GM12873 (cell line): ENCODE measurements at regions not wholly inside any gene's neighbourhood (a gene's known extent, or its start where the extent isn't known, plus 50 kb on each side); places are given as distances from the start of the nearest gene placed in this dataset.

ENCODE experiments used
- TF ChIP-seq, protein P1 (sequence below): IDR thresholded peaks from 2 replicates; pipeline ENCODE4 v1.5.1; 2012; ENCODE audit warnings: low read depth, mild to moderate bottlenecking, moderate library complexity, low read length, control low read depth; ENCODE audit not compliant: insufficient read depth; ENCODE audit errors: missing control alignments

DNA sequence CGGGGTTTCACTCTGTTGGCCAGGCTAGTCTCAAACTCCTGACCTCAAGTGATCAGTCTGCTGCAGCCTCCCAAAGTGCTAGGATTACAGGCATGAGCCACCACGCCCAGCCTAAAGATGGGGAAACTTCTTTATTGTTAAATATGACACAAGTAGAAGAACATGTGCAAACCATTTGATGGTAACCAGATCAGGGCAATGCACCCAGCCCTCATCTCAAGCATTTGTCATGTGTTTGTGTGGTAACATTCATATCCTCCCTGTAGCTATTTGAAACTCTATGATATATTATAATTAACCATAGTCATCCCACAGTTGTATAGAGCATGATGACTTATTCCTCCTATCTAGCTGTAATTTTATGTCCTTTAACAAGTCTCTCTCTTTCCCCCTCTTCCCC lies 119.5 kb upstream of the TMPRSS2 start:
- TF ChIP-seq, protein P1, sequence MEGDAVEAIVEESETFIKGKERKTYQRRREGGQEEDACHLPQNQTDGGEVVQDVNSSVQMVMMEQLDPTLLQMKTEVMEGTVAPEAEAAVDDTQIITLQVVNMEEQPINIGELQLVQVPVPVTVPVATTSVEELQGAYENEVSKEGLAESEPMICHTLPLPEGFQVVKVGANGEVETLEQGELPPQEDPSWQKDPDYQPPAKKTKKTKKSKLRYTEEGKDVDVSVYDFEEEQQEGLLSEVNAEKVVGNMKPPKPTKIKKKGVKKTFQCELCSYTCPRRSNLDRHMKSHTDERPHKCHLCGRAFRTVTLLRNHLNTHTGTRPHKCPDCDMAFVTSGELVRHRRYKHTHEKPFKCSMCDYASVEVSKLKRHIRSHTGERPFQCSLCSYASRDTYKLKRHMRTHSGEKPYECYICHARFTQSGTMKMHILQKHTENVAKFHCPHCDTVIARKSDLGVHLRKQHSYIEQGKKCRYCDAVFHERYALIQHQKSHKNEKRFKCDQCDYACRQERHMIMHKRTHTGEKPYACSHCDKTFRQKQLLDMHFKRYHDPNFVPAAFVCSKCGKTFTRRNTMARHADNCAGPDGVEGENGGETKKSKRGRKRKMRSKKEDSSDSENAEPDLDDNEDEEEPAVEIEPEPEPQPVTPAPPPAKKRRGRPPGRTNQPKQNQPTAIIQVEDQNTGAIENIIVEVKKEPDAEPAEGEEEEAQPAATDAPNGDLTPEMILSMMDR: no peak

DNA sequence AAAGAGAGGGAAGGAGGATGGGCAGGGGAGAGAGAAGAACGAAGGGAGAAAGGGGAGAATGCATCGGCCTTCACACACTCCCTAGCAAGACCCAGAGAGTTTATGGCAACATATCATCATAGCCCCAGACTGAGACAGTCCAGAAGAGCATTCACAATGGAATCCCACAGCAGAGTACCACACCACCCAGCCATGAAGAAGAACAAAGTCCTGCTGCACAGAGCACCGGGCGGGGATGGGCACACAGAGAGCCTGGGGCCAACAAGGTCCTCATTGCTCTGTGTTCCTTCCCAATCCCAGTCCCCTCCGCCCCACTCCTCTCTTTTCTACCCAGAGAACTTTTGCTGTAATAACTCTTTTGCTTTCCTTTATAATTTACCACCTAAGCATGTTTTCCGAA lies 118.1 kb upstream of the TMPRSS2 start:
- TF ChIP-seq, protein P1: no peak

DNA sequence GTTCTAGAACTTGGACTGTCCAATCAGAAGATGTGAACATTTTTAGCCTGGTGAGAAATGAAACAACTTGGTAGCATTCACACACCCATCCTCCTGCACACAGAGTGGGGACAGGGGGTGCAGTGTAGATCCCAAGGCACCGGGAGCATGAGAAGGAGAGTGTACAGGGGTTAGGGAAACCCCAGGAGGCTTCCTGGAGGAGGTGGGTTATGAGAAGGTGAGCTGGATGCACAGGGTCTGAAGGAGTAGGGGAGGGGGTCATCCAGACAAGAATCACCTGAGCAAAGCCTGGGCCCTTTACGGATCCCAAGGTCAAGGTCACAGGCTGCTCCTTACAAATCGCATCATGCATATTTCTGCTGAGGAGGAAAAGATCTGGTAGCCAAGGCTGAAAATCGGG lies 117.5 kb upstream of the TMPRSS2 start:
- TF ChIP-seq, protein P1: no peak

DNA sequence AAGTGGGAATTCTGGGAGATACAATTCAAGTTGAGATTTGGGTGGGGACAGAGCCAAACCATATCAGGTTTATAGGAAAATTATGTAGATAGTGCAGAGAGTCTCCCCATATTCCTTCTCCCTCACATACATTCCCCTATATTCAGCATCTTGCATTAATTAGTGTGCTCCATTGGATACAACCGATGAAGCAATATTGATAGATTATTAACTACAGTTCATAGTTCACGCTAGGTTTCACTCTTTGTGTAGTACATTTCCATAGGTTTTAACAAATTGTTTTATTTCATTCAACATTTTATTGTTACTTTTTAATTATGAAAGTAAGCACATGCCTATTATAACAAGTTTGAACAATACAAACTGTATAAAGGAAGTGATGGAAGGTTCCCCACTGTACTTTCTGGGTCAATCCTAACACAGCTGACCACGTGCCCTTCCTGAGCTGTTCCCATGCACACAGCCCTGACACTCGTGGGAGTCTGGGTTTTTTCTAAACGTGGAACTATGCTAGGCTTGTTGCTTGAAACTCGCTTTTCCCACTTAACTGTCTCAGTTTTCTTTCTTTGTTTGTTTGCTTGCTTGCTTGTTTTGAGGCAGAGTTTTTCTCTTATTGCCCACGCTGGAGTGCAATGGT lies 116.8 kb upstream of the TMPRSS2 start:
- TF ChIP-seq, protein P1: no peak

DNA sequence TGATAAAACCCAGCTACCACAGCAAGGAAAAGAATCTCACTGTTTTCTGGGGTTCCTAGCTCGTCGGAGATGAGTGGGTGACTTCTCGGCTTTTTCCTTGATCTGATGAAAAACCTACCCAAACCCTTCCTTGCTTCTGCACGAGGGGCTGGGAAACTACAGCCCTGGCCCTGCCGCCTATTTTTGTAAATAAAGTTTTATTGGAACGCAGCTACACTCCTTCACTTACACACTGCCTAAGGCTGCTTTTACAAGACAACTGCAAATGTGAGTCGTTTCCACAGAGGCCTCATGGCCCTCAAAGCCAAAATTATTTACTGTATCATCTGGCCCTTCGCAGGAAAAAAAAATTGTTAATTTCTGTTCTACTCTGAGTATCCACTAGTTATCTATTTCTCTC lies 116.0 kb upstream of the TMPRSS2 start:
- TF ChIP-seq, protein P1: no peak

DNA sequence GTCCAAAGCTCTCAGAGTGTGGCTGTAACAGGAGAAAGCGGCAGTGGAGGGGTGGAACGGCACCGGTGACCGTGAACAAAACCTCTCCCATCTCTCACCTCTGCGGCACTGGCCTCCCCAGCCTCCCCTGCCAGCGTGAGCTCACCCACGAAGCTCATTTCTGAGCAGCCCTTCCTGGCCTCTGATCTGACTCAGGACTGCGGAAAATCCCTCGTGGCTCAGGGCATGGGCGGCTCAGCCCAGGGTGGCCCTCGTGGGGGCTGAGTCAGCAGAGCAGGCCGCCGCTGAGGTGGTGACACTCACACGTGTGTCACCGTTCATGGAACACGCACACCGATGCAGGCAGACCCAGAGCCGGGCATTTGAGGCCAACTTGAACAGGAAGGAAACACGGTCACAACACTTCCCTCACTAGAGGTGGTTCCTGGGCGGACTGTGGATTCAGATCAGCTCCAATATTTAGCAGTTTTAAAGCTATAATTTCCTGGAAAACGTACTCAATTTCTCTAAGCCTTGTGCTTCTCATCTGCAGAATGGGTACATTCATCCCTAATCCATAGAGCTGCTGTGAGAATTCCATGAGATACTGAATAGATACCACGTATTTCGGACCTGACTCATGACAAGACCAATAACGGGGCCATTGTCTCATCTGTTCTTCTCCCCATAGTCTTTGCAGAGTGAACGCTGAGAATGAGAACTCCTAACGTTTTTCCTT lies 115.0 kb upstream of the TMPRSS2 start:
- TF ChIP-seq, protein P1: no peak

DNA sequence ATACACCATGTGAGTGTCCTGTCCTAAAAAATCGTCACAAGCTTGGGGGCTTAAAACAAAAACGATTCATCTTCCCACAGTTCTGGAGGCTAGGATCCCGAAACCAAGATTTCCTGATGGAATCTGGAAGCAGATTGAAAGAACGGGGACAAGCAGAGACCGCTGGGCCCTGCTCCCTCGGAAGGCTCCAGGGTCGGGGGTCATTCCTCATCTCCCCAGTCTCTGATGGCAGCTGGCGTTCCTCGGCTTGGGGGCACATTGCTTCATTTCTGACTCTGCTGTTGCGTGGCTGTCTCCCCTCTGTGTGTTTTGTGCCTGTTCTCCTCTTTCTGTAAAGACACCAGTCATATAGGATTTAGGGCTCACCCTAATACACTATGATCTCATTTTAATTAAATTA lies 114.2 kb upstream of the TMPRSS2 start:
- TF ChIP-seq, protein P1: no peak
